GM19455 (cell line): ENCODE measurements at regions not wholly inside any gene's neighbourhood (a gene's known extent, or its start where the extent isn't known, plus 50 kb on each side); places are given as distances from the start of the nearest gene placed in this dataset.
"Not testable (repeated sequence)": the region's sequence is repeated elsewhere in the genome, so short reads cannot be mapped to it uniquely, and the experiment has no call there.

ENCODE experiments used
- ATAC-seq: cut with Tn5 transposase; IDR thresholded peaks from one replicate; pipeline ENCODE4 v1.9.1; 2021; ENCODE audit not compliant: unreplicated experiment

DNA sequence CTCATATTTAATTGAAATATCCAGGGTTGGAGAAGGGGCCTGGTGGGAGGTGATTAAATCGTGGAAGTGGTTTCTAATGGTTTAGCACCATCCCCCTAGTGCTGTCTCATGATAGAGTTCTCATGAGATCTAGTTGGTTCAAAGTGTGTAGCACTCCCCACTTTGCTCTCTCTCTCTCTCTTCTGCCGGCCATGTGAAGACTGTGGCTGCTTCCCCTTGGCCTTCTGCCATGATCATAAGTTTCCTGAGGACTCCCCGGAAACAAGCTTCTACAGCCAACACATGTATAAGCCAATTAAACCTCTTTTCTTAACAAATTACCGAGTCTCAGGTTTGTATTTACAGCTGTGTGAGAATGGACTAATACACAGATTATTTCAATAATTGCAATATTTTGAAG lies 305.8 kb upstream of the KCND2 start:
- no peak for ATAC-seq

DNA sequence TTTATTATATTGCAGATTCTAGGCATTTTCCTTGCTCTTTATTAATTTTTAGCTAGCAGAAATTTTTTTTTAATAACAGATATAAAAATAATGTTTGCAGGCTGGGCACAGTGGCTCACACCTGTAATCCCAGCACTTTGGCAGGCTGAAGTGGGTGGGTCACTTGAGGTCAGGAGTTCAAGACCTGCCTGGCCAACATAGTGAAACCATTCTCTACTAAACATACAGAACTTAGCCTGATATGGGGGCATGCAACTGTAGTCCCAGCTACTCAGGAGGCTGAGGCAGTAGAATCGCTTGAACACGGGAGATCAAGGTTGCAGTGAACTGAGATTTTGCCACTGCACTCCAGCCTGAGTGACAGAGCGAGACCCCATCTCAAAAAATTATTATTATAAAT lies 304.6 kb upstream of the KCND2 start:
- ATAC-seq = not testable (repeated sequence)

DNA sequence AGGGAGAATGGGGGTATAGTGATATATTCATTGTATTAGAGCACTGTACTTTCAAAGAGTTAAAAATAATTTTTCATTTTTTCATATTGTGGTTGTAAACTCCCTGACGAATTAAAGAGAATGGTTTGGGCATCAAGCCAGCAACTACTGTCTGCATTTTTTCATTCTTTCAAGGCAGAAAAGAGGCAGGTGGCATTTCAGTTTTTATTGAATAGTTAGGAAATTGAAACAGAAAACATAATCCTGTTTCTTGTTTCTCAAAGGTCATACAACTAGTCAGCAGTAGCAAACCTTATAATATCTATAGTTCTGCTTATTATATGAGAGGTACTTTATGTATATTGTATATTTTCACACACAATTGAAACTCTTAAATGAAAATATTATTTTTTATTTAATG lies 303.9 kb upstream of the KCND2 start:
- ATAC-seq = no peak

DNA sequence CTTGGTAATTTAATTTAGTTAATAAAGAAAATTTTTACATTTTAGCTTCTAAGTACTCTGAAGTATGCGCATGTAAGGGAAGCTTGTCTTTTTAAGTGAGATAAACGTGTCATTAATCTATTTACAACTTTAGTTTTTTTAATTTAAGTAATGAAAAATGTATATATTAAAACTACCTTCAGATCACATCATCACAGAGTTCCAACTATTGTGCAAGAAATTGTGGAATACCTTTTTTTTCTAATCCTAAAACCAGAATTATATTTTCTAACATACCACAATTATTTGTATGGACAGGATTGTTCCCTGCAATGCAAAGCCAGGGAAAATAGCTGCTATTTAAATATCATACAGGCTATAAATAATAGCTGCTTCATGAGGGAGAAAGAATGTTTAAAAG lies 303.2 kb upstream of the KCND2 start:
- no peak for ATAC-seq

DNA sequence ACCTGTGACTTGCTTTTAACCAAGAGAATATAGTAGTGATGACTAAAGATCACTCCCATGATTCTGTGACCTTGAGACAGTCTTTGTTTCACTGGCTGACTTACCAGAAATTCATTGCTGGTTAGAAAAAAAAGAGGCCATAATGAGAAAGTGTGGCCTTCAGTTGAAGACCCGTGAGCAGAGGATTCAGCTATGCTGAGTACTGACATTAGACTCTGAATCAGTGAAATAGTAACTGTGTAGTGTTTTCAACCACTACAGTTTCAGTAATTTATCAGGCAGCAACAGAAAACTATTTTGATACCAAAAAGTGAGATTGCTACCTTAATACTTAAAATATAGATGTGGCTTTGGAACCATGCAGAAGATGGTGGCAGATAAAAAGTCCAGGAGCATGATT lies 298.0 kb upstream of the KCND2 start:
- ATAC-seq = no peak

DNA sequence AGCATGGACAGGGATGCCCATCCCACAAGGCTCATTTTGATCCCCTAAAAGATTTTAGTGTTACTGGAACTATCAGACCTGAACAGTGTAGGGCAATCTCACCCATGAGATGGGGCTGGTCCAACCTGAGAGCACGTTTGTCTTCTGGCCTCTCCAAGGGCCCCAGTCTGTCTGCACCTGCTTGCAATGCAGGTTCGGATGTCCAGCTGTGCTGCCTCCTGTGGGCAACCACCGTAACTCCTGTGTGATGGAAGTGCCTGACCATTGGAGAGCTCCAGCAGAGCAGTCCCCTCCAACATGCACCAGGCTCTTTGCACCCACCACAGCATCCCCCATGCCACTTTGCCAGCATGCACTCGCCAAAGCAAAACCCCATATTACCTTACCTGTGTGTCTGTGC lies 290.1 kb upstream of the KCND2 start:
- no peak for ATAC-seq

DNA sequence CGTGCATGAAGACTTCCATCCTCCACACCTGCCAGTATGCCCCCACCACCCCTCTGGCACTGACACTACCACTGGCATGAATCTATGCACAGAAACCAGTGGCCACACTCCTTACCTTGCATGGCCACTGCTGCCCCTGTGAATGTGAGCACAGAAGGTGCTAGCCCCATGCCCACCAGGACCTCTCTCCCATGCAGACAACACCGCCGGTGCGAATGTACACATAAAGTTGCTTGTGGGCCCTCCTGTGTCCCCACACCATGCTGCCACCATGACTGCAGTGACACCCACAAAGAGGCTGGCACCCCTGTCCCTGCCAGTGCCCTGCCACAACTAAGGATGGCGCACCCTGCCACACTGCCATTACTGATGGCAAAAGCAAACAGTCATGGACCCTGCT lies 289.5 kb upstream of the KCND2 start:
- ATAC-seq = no peak

DNA sequence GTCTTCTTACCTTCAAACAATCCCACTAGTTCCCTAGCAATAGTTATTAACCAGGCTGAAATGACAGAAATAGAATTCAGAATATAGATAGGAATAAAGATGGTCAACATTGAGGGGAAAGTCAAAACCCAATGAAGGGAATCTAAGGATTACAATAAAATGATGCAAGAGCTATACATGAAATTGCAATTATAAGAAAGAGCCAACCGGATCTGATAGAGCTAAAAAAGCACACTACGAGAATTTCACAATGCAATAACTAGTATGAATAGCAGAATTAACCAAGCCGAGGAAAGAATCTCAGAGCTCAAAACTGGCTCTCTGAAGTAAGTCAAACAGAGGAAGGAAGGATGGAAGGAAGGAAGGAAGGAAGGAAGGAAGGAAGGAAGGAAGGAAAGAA lies 288.7 kb upstream of the KCND2 start:
- no peak for ATAC-seq

DNA sequence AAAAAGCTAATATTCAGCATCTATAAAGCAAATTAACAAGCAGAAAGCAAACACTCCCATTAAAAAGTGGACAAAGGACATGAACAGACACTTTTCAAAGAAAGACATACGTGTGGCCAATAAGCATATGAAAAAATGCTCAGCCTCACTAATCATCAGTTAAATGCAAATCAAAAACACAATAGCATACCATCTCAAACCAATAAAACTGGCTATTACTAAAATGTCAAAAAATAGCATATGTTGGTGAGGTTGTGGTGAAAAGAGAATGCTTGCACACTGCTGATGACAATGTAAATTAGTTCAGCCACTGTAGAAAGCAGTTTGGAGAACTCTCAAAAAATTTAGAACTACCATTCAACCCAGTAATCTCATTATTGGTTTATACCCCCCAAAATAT lies 284.6 kb upstream of the KCND2 start:
- no peak for ATAC-seq

DNA sequence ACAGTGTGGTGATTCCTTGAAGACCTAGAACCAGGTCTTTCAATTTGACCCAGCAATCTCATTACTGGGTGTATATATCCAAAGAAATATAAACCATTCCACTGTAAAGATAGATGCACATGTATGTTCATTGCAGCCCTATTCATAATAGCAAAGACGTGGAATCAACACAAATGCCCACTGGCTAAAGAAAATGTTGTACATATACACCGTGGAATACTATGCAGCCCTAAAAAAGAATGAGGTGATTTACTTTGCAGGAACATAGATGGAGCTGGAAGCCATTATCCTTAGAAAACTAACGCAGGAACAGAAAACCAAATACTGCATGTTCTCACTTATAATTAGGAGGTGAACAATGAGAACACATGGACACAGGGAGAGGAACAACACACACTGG lies 278.0 kb upstream of the KCND2 start:
- no peak for ATAC-seq

DNA sequence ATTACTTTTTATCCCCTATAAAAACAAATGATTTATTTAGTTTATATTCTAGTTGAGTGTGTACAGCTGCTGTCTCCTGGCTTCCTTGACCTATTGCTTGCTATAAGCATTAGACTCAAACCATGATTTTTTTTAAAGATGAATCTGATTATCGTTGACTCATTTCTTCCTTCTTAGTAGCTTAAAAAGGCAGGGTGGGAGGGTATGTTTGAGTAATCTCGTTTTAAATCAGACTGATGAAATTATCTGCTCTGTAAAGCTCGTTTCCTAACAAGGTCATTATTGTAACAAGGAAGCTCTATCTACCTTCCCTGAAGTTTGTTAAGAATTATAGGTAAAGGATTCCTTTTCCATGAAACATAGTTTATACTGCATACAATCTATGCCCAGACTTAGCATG lies 276.3 kb upstream of the KCND2 start:
- no peak for ATAC-seq

DNA sequence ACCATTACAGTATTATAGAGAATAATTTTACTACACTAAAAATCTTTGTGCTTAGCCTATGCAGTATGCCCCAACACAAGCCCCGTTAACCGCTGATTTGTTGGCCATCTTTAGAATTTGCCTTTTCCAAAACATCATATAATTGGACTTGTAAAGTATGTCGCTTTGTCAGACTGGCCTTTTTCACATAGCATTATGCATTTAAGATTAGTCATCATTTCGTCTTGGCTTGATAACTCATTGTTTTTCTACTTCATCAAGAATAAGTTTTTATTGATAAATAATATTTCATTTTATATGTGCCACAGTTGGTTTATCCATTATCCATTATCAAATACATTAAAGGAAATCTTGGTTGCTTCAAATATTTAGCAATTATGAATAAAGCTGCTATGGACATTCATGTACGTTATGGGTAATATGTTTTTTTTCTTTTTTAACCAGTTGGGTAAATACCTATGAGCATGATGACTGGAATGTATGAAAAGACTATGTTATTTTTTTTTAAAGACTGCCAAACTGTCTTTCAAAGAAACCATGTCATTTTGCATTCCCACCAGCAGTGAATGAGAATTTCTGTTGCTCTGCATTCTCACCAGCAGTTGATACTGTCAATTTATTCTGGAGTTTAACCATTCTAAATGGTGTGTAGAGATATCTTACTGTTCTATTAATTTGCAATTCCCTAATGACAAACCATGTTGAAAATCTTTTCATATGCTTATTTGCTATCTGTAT lies 273.1 kb upstream of the KCND2 start:
- ATAC-seq = no peak

DNA sequence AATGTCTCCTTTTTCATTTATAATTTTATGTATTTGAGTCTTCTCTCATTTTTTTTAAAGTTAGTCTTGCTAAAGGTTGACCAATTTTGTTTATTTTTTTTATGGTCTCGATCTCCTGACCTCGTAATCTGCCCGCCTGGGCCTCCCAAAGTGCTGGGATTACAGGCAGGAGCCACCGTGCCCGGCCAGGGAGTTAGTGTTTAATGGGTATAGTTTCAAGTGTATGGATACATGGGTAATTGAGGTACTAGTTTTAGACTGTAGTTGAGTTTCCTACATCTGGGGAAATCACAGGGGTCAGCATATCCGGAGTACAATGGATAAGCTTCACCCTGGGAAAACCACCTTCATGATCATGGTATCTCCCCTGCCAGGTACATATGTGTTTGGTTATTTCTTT lies 267.3 kb upstream of the KCND2 start:
- ATAC-seq = no peak

DNA sequence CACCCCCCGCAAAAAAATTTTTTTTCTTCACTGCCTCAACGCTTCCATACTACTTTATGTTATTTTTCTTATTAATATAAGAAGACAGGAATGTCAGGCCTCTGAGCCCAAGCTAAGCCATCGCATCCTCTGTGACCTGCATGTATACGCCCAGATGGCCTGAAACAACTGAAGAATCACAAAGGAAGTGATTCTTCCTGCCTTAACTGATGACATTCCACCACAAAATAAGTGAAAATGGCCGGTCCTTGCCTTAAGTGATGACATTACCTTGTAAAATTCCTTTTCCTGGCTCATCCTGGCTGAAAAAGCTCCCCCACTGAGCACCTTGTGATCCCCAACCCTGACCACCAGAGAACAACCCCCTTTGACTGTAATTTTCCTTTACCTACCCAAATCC lies 258.7 kb upstream of the KCND2 start:
- ATAC-seq = not testable (repeated sequence)

DNA sequence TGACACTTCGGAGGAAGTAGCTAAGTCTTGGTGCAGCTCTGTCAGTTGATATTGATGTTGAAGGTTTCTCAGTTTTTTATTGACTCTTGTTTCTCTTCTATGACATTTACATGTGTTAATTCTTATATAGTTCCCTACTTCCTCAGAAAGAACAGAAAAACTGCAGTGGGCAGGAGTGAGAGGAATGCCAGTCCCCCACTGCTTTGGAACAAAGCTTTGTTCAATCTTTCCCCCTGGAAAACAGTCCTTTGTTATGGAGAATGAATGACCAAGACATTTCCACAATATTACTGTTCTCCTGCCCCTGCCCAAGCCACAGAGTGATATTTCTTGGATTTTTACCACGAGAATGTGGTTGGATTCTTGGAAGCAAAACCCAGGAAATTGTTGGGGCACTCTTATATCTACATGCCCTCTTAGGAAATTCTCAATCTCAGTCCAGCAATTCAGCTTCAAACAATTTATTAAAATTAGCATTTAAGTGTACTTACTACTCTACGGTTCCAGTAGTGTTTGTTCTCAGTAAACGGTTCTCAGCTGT lies 258.0 kb upstream of the KCND2 start:
- ATAC-seq = no peak

DNA sequence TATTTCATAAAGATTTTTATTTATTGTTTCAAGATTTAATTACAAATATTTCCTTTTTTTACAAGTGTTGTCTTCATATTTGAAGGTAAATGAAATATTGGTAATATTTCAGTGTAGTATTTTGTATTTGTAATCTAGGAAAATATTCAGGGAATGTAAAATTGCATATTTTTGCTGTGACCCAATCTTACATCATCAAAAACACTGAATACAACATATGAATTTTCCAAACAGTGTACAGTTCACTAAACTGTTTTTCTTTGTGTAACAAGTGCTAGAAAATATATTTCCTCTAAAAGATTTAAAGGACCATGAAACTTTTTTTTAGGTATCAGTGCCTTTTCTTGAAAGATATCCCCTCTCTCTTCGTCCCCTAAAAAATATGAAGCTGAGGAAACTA lies 251.9 kb upstream of the KCND2 start:
- no peak for ATAC-seq

DNA sequence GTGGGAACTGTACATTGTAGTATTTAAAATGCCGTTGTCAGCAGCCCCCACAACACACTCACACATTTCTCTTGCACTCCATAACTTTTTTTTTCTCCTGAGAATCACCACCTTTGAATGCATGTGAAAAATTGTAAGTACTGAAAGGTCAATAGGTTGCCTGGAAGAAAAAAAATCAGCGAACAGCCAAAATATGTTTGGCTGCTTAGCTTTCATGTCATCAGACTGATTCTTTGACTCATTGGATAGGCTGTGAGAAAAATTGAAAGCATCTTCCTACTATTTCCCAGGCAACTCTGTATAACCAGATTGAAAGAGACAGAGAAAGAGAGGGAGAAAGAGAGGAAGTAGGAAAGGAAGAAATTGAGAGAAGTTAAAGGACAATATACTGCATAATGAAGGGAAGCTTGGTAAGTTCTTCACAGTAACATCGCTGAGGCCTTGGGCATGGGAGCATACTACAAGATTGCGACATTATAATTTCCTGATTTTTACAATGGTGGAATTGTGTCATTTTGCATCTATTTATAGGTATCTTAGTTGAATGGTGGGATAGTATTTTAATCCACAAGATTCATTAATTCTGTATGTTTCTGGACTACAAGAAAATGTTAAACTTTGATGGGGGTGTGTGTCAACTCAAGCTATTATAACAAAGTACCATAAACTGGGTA lies 249.3 kb upstream of the KCND2 start:
- no peak for ATAC-seq

DNA sequence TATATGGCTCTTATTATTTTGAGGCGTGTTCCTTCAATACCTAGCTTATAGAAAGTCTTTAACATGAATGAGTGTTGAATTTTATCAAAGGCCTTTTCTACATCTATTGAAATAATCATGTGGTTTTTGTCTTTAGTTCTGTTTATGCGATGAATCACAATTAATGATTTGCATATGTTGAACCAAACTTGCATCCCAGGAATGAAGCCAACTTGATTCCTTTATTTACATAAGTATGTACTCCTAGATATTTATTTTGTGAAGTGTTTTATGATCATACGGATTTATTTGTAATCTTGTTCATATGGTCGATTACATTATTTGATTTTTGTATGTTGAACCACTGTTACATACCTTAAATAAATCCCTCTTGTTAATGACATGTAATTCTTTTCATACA lies 244.3 kb upstream of the KCND2 start:
- no peak for ATAC-seq

DNA sequence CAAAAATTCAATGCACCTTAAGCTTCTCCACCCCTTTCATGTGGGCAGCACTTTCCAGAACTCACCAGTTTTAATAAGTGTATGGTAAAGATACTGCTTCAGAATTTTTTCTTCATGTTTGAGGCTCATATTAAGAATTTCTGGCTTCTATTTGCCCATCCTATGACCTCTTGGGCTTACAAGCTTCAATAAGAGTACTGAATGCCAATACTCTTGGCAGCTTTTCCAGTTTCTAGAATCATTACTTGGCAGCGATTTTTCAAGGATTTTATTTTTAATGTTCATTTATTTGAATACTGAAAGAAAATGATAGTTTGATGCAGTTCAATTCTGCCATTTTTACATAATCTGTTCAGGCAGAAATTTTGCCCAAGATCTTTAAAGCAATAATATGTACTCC lies 242.1 kb upstream of the KCND2 start:
- ATAC-seq = no peak

DNA sequence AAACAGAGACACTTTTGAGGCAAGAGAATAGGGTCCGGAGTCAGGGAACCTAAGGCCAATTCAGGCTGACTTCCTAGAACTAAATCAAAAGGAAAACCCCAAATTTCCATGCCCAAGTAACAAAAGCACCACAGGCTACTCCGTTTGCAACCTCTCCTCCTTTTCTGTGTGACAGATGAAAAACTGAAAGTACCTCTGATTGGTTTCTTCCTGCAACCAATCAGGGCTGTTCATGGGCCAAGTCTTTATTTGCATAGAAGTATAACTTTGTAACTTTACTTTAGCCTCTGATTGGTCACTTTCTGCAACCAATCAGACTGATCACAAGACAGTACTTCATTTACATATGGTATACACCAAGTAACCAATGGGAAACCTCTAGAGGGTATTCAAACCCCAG lies 239.9 kb upstream of the KCND2 start:
- ATAC-seq = no peak

DNA sequence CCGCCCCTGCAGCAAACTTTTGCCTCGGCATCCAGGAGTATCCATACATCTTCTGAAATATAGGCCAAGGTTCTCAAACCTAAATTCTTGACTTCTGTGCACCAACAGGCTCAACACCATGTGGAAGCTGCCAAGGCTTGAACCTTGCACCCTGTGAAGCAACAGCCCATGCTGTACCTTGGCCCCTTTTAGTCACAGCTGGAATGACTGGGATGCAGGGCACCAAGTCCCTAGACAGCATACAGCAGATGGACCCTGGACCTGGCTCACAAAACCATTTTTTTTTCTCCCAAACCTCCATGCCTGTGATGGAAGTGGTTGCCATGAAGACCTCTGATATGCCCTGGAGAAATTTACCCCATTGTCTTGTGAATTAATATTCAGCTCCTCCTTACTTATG lies 233.8 kb upstream of the KCND2 start:
- ATAC-seq = no peak

DNA sequence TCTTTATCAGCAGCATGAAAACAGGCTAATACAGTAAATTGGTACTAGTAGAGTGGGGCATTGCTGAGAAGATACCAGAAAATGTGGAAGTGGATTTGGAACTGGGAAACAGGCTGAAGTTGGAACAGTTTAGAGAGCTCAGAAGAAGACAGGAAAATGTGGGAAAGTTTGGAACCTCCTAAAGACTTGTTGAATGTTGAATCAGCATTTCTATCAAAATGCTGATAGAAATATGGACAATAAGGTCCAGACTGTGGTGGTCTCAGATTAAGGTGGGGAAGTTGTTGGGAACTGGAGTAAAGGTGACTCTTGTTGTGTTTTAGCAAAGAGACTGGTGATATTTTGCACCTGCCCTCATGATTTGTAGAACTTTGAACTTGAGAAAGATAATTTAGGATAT lies 231.2 kb upstream of the KCND2 start:
- ATAC-seq = no peak

DNA sequence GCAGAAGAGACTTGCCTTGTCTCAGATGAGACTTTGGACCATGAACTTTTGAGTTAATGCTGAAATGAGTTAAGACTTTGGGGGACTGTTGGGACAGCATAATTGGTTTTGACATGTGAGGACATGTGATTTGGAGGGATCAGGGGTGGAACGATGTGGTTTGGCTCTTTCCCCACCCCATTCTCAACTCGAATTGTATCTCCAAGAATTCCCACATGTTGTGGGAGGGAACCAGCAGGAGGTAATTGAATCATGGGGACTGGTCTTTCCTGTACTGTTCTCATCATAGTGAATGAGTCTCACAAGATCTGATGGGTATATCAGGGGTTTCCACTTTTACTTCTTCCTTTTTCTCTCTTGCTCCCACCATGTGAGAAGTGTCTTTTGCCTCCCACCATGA lies 229.7 kb upstream of the KCND2 start:
- no peak for ATAC-seq
